NCI-H187 treated with DMSO at 0.1 percent for 48 hours (cell line): ENCODE measurements at regions not wholly inside any gene's neighbourhood (a gene's known extent, or its start where the extent isn't known, plus 50 kb on each side); places are given as distances from the start of the nearest gene placed in this dataset.

Experiments
- DNase-seq: peaks from one replicate; lab custom pipeline; 2025; lab: John Stamatoyannopoulos, UW

- no peak for DNase-seq
Measured at GRCh38 chr1:58891347-58891746, 107.5 kb upstream of the JUN start.

GRCh38 chr1:58893257-58893869 lies 109.5 kb upstream of the JUN start:
- DNase-seq: no peak

DNA sequence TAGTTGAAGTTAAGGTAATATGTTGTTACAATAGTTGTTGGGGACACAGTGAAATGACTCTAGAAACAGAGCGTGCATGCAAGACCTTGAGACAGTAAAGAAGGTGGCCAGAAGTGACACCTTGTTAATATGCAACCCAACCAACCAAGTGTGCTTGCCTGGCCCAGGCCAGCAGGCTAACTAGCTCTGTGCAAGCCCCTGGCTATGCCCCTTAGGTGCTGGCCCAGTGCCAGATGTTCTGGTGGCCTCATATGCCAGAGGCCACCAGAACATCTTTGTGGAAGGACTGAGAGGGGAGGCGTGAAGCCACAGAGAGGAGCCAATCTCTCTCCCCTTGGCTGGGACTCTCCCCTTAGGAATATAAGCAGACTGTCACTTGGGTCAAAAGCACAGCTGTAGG lies 111.2 kb upstream of the JUN start:
- no peak for DNase-seq

GRCh38 chr1:58895559-58896145 lies 111.8 kb upstream of the JUN start:
- DNase-seq: no peak

- no peak for DNase-seq
Measured at GRCh38 chr1:58896246-58897183, 112.7 kb upstream of the JUN start.

GRCh38 chr1:58898739-58899586 lies 115.1 kb upstream of the JUN start:
- DNase-seq: no peak

DNA sequence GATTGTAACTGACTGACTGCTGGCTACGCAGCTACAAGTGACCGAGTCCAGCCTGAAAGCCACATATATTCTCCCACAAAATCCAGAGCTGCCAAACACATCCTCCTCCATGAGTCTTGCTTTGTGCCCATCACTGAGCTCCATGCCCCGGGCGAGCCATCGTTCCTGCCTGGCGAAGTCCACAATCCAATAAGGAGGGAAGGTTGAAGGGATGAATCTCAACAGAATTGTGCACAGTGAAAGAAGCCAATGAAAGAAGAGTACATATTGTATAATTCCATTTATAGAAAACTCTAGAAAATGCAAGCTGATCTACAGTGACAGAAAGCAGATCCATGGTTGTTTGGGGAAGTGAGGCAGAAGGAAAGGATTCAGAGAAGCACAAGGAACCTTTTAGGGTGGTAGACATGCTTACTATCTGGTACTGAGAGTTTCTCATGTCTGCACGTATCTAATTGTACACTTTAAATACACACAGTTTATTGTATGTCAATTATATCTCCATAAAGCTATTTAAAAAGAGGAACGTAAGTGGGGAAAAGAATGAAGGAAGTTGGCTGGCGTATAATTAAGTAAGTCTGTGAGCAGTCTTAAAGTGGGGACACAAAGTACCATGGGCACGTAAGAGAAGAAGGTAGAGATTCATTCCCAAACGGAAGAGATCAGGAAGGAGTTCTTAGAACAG lies 115.9 kb upstream of the JUN start:
- DNase-seq: no peak

- no peak for DNase-seq
Measured at GRCh38 chr1:58900396-58900795, 116.5 kb upstream of the JUN start.

- no peak for DNase-seq
Measured at GRCh38 chr1:58901008-58901407, 117.2 kb upstream of the JUN start.

- no peak for DNase-seq
Measured at GRCh38 chr1:58902830-58903513, 119.1 kb upstream of the JUN start.

- DNase-seq: no peak
Measured at GRCh38 chr1:58903514-58904298, 119.9 kb upstream of the JUN start.

GRCh38 chr1:58904299-58905125 lies 120.7 kb upstream of the JUN start:
- no peak for DNase-seq

- no peak for DNase-seq
Measured at GRCh38 chr1:58905126-58905490, 121.3 kb upstream of the JUN start.

- DNase-seq: no peak
Measured at GRCh38 chr1:58905628-58906221, 121.9 kb upstream of the JUN start.

GRCh38 chr1:58907398-58907797 lies 123.6 kb upstream of the JUN start:
- no peak for DNase-seq

GRCh38 chr1:58908561-58909560 lies 125.0 kb upstream of the JUN start:
- DNase-seq: no peak

DNA sequence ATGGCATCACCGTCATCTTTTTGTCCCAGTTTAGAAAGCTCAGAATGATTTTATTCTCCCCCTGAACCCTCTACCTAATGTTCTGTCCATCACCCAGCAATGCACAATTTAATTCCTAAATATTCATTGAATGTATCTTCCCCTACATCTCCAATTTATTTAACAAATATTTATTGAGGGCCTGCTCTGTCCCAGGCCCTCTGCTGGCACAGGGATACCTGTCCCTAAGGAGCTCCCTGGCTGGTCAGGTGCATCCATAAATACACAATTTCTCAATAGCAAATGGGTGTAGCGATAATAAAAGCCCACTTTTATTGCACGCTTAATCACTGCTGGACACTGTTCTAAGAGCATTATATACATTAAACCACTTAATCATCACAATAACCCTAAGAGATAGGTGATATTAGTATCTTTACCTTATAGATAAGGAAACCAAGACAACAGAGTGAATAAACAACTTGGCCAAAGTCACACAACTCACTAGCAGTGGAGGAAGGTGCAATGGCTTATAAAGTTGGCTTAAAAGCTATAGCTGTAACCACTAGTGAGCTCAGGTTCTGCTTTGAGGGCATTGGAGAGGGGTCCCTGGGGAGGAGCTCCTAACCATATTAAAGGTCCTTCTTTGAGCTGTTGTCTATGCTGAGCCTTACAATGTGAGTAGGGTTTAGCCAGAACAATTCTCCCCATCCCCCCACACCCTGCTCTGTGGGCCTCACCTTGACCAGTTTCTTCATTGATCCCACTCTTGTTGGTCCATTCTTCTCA lies 126.3 kb upstream of the JUN start:
- DNase-seq: no peak
